HG03280 (cell line): ENCODE measurements at regions not wholly inside any gene's neighbourhood (a gene's known extent, or its start where the extent isn't known, plus 50 kb on each side); places are given as distances from the start of the nearest gene placed in this dataset.
"Not testable (repeated sequence)": the region's sequence is repeated elsewhere in the genome, so short reads cannot be mapped to it uniquely, and the experiment has no call there.

Experiments used
- ATAC-seq: cut with Tn5 transposase; IDR thresholded peaks from one replicate; pipeline ENCODE4 v1.9.1; 2021; ENCODE audit warnings: mild to moderate bottlenecking, moderate library complexity; ENCODE audit not compliant: unreplicated experiment

DNA sequence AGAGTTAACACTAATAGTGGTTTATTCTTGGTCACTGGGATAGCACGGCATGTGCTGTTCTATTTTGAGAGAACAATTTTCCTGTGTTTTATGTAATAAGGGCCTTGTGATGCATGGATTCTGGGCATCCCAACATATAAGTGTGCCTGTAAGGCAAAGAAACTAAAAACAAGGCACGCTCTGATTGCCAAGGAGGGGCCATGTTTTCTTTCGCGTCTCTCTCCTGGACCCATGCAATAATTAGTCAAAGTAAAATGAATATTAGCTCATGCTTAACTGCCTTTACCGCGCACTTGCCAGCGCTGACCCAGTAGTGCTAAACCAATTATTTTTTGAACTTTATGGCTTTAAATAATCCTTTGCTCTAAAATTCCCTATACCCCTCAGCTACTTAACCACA, 140.9 kb downstream of the PSAT1 start:
- ATAC-seq = no peak

GRCh38 chr9:78438211-78438610, 141.3 kb downstream of the PSAT1 start:
- ATAC-seq = no peak

DNA sequence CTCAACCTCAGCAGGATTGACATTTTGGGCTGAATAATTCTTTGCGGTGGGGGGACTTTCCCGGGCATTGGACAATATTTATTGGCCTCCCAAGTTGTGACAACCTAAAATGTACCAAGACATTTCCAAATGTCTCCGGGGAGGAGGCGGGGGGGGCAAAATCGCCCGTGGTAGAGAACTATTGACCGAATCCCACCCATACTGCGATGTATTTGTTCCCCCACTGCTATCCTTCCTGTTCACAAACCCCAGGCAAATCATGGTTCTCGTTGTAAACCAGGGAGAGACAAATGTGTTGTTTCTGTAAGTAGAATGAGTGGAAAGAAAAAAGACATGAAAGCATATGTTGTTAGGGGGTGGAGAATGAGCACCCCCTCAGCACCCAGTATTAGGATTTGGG, 141.9 kb downstream of the PSAT1 start:
- no peak for ATAC-seq

DNA sequence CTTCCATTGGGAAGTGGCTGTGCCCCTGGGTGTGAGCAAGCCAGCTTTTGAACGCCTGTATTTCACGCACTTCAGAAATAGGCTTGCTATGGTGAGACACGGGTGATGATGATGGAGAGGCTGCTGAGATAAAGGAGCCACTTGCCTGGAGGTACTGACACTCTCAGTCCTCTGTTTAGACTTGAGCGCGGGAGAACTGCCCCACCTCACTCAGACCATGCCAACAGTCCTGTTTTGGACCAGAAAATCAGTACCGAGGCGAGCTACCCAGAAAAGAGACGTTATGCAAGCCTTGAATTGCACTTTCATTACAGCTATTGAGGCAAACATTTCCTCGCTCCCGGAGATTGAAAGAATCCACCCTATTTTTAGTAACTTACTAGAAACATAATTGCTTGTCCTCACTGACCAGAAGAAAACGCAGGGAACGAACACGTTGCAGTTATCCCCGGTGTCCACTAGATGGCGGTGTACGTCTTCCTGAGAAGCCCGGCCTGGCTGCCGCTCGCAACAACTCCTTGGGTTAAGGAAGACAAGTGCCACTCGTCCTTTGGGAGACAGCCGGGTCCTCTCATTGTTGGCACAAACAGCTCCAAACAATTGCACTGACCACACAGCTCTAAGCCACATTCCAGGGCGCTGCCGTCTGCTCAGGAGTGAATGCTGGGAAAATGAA, 142.4 kb downstream of the PSAT1 start:
- ATAC-seq = peak; percentile 64

- no peak for ATAC-seq
Observed at GRCh38 chr9:78439866-78440830, 143.2 kb downstream of the PSAT1 start.

GRCh38 chr9:78441396-78441795, 144.5 kb downstream of the PSAT1 start:
- no peak for ATAC-seq

DNA sequence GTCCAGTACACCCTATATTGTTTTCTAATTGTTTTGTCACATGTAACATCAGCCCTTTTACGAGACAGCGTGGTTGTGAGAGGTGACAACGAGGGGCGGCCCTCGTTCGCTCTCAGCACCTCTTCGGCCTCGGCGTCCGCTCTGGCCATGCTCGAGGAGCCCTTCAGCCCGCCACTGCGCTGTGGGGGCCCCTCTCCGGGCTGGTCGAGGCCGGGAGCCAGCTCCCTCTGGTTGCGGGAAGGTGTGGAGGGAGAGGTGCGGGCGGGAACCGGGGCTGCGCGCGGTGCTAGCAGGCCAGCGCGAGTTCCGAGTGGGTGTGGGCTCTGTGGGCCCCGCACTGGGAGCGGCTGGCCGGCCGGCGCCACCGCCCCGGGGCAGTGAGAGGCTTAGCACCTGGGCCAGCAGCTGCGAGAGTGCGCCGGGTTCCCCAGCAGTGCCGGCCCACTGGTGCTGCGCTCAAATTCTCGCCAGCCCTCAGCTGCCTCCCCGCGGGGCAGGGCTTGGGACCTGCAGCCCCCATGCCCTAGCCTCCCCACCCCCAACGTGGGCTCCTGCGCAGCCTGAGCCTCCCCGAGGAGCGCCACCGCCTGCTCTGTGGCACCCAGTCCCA, 145.0 kb downstream of the PSAT1 start:
- no peak for ATAC-seq

DNA sequence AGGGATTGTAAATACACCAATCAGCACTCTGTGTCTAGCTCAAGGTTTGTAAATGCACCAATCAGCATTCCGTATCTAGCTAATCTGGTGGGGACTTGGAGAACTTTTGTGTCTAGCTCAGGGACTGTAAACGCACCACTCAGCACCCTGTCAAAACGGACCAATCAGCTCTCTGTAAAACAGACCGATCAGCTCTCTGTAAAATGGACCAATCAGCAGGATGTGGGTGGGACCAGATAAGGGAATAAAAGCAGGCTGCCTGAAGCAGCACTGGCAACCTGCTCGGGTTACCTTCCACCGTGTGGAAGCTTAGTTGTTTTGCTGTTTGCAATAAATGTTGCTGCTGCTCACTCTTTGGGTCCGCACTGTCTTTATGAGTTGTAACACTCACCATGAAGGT, 145.7 kb downstream of the PSAT1 start:
- ATAC-seq = not testable (repeated sequence)

- ATAC-seq = no peak
Observed at GRCh38 chr9:78443946-78444345, 147.0 kb downstream of the PSAT1 start.

- no peak for ATAC-seq
Observed at GRCh38 chr9:78448960-78449673, 152.2 kb downstream of the PSAT1 start.

GRCh38 chr9:78453450-78453849, 156.5 kb downstream of the PSAT1 start:
- ATAC-seq = no peak

- no peak for ATAC-seq
Observed at GRCh38 chr9:78462611-78463010, 165.7 kb downstream of the PSAT1 start.

DNA sequence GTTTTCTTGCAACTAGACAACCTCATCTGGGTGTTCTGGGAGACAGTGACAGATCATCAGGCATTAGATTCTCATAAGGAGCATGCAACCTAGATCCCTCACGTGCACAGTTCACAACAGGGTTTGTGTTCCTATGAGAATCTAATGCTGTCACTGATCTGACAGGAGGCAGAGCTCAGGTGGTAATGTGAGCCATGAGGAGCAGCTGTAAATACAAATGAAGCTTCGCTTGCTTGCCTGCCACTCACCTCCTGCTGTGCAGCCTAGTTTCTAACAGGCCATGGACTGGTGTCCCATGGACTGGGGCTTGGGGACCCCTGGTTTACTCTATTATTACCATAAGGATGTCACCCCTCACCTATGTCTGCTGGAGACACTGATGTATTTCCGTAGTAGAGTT, 166.8 kb downstream of the PSAT1 start:
- ATAC-seq = no peak

DNA sequence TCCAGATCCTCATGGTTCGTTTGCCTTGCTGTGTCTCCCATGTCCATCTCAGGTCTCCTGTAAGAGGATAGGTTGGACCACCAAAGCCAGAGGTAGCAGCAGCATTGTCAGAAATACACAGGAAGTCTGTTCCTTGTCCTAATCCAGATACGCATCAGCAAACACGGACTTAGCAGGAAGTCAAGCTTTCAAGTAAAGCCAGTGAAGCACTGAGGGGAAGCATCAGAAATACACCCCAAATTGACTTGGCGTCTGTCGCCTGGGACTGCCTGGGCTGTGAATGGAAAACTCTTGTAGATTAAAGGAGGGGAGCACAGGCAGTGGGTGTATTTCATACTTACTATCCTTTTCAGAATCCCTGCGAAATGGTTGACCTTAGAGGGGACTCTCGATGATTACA, 171.3 kb downstream of the PSAT1 start:
- no peak for ATAC-seq

DNA sequence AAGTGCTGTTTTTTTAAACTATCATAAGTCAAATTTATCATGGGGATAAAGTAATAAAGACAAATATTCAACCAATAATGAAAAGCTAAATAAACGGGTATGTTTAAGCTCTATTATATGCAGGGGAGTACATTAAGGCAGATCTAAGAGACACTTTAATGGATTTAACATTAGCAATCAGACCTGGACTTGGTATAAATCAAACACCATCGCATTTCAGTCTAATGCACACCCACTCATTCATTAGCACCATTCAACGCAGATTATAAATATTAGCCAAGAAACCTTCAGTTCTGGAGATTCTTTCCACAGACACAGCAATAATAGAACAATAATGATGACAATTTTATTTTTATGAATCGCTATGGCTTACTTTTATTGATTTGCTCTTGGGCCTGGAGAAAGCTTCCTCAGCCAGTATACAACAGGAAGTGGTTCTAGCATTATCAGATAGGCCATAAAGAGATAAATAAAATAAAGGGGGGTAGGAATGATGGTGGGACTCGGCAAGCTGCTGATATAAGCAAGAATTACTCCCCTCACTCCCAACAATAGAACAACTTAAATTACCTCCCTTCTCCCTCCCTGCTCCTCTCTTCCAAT, 172.2 kb downstream of the PSAT1 start:
- no peak for ATAC-seq

DNA sequence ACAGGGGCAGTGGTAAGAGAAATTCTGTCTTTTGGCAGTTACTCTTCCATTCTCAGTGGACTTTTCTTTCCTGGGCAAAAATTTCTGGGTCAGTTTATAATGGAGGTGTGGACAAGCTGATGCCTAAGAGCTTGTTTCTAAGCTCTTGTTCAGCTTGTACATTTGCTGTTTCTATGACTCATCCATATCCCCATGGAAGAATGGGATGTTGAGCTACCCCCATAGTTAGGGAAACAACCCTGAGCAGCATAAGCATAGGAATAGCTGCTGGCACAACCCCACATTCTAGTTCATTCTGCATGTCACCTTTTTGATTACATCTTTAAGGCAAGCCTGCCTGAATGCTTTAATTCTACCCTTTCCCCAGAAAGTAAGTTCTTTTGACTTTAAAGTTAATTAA, 173.3 kb downstream of the PSAT1 start:
- no peak for ATAC-seq

DNA sequence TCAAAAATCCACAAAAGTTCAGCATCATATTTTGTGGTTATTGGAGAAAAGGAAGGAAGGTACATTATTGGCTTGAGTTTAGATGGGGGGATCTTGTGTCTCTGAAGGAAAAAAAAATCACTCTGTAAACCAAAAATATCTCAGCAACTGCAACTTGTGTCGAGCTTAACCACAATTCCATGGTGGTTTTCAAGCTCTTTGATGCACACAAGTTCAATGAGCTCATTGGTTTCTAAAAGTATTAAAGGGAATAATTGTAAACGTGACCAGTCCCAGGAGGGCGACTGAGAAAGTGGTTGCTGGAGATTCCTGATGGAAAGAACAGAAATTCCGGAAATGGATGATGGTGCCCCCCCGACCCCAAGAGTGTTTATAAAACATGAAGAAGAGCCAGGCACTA, 173.8 kb downstream of the PSAT1 start:
- ATAC-seq = no peak

DNA sequence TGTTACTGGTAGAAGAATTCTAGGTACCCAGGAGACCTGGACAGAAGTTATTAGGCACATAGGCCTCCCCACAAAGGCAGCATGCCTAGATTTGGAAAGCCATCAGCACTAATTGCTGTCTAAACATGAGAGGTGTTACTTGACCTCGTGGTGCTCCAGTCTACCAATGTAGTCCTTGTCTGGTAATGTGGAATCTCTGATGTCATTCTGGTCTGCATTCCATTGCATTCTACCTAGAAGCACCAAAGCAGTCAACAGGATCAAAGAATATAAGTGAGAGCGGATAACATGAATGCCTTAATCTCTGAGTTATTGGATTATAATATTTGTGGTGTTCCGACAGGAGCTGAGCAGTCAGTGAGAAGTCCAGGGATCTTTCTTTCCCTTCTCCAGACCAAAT, 175.2 kb downstream of the PSAT1 start:
- no peak for ATAC-seq

DNA sequence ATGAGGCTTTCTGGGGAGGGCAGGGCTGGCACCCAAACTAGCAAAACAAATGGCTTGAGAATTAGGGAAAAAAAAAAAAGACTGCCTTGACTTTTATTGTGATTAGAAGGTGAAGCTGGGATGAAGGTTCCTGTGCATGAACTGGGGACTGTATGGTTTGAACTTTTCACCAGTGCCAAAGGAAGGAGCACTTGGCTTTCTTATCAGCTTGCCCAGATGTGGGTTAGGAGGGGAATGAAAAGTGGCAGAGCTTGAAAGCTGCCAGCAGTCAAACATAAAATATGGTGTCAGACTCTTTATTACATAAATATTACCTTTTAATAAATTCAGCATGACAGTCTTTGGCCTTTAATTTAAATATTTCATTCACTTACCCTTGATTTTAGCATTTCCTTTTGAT, 182.5 kb downstream of the PSAT1 start:
- ATAC-seq = no peak

- ATAC-seq = no peak
Observed at GRCh38 chr9:78486661-78487060, 189.7 kb downstream of the PSAT1 start.

DNA sequence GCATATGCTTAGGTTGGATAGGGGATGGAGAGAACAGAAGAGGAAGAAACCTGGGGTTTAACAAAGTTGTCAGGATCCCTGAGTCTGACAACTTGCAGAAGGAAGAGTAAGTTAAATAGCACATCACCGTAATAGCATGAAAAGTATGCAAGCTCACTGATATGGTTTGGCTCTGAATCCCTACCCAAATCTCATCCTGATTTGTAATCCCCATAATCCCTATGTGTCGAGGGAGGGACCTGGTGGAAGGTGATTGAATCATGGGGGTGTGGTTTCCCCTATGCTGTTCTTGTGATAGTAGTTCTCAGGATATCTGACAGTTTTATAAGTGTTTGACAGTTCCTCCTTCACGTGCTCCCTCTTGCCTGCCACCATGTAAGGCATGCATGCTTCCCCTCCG, 193.3 kb downstream of the PSAT1 start:
- no peak for ATAC-seq
